Gastrocnemius medialis (tissue), 4 donors: ENCODE measurements at regions not wholly inside any gene's neighbourhood (a gene's known extent, or its start where the extent isn't known, plus 50 kb on each side); places are given as distances from the start of the nearest gene placed in this dataset.
"Not testable (repeated sequence)": the region's sequence is repeated elsewhere in the genome, so short reads cannot be mapped to it uniquely, and the experiment has no call there.

Experiments used
- CTCF ChIP-seq, 5 experiments: fragments of 450-650 bp in 3 of 5; fragments of 200-600 bp in 2 of 5; sonication (generic) in 2 of 5; IDR thresholded peaks in 4 of 5; conservative IDR thresholded peaks in 1 of 5; 1 replicate in 4 of 5; 2 replicates in 1 of 5; pipeline ENCODE4 v1.5.1; 2016 to 2019; ENCODE audit warnings: antibody characterized with exemption in 5 of 5, mild to moderate bottlenecking in 3 of 5, moderate library complexity in 3 of 5
- POLR2A ChIP-seq, 2 donors: fragments of 450-650 bp; IDR thresholded peaks; one replicate each; pipeline ENCODE4 v1.6.1; 2017; ENCODE audit warnings: antibody characterized with exemption in 2 of 2, mild to moderate bottlenecking in 2 of 2, moderate library complexity in 2 of 2

GRCh38 chr15:20066173-20066572 is 475.4 kb downstream of the GOLGA6L6 start:
- TF ChIP-seq POLR2A (IDR thresholded peaks at IDR 0.05); CTCF (IDR thresholded peaks at IDR 0.05 in 4 of 5, conservative IDR thresholded peaks at IDR 0.05 in 1 of 5): not testable (repeated sequence)
